SHP77 treated with DMSO at 0.1 percent for 48 hours (cell line): ENCODE measurements at regions not wholly inside any gene's neighbourhood (a gene's known extent, or its start where the extent isn't known, plus 50 kb on each side); places are given as distances from the start of the nearest gene placed in this dataset.

Source experiments
- DNase-seq: peaks from one replicate; lab custom pipeline; 2025; lab: John Stamatoyannopoulos, UW

DNA sequence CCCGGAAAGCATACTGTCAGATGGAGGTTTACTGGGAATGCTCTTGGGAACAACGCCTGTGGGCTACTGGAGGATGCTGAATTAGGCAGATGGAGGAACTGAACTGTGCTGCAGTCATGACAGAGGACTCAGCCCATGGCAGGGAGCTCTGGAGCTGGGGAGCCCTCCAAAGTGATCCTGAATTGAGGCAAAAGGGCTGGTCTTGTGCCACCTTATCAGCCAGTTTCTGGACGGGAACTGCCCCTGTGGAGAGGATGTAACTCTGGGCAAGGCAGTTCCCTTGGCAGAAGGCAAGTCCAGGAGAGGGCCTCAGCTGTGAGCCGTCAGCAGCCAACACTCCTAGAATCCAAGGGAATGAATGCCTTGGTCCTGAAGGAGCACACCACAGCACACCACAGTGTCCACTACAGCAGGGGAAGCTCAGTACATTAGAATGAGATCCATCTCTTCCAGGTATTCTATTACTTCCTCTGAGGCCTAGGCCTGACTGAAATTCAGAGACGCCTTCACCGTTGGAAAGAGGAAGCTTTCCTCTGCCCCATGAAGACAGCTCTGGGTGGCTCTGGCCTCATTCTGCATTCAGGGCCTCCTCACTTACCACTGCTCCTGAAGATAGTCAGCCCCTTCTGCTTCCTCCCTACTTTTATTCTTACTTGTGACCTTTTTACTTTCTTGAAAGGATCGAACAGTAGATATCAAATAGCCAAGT is 139.6 kb upstream of the GPR26 start:
- no peak for DNase-seq

DNA sequence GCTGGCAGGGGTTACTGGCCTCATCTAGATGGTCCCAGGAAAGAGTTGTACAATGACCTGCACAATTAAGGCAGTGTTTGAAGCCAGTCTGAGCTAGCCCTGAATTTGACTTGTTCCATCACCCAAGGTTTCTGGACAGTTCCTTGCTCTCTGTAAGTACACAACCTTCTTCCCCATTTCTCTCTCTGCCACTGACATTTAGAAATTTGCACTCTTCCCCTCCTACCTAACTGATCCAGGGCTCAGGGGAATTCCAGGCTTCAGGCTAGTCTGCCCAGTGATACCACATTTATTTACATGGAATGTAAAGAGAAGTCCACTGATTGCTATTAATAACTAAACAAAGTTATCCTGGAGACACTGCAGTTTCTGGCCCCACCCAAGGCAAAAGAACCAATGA is 139.0 kb upstream of the GPR26 start:
- no peak for DNase-seq

DNA sequence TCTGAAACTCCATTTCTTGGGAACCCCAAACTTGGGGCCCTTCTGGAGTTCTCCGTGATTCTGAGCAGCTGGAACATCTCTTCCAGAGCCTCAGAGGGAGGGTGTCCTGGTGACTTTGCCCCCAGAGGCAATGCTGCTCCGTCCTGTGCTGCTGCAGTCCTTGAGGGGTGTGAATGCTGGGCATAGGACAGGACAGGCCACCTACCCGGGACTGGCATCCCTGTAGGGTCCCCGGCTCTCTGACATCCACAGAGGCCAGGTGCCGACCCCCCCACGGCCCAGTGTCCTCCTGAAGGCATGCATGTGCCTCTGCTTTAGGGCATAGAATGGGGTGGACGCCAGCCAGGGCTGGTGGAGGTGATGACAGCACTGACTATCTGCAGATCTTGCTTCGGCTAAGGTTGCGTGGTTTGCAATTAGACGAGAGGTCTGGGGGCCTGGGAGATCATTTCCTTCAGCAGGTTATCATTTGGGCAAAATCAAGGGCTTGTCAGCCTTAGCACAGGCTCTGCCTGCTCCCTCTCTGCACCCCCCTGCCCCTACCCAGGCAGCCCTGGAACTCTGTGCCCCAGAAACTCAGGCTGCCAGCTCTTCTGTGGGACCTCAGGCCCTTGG is 136.9 kb upstream of the GPR26 start:
- DNase-seq = no peak

DNA sequence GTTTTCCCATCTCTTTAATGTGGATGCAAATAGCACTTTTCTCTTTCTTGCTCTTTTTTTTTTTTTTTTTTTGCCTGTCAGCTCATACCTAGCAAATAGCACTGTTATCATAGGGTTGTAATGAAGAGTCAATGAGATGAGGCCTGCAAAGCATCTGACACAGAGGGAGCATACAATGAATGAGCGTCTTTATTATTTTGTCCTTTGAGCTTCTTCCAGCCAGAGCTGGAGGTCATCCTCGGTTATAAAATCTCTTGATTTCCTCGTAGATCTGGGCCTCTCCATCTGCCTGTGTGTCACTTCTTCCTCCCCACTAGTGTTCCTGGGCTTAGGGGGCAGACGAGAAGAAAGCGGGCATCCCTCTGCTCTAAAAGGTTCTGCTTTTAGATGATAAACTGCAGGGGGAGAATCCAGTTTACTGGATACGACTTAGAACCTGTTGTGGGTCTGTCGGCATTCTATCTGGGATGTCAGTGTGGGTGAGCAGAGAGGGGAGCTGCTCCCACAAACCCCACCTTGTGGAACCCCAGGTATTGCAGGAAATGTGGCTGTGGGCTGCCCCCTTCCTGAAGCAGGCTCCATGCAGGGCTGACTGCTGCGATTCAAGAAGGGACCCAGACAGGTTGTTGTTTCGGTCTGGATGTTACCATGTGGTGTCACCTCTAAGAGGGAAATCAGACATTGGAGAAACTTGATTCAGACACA is 135.8 kb upstream of the GPR26 start:
- DNase-seq = no peak

DNA sequence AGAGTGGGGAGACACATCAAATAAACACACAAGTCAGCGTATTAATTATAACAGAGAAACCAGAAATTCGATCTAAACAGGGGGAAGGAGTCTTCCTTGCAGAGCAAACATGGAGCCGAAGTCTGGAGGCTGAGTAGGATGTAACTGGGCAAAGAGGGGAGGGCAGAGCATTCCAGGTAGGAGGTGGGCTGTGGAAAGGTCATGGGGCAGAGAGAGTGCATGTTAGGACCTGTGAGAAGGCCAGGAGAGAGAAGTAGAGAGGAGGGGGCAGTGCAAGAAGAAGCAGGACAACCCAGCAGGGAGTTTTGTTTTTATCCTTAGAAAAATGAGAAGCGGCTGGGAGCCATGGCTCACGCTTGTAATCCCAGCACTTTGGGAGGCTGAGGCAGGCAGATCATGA is 130.8 kb upstream of the GPR26 start:
- DNase-seq = no peak

DNA sequence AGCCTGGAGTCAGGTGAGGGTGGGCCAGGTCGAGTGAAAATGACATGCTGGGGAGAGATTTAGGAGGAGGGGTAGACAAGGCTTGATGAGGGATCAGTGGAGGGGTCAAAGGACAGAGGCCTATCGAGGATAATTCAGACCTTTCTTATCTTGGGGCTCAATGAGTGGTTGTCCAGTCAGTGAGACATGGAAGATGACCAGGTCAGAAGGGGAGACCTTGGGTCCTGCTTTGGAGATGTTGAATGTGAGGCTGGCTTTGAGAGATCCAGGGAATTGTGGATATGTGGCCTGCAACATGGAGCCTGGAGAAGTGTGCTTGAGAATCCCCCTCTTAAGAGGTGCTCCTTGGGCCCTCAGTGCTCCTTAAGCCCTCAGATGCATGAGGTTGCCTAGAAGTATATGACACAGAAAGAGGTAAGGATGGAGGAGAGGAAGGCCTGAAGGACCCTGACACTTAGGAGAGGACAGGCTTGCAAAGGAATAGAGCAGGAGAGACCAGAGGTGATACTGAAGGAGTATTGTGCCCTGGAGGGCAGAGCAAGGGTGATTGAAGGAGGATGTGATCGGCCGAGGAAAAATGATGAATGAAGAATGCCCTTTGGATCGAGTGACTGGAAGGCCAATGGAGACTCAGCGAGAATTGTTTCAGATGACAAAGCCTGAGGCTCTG is 129.8 kb upstream of the GPR26 start:
- no peak for DNase-seq

DNA sequence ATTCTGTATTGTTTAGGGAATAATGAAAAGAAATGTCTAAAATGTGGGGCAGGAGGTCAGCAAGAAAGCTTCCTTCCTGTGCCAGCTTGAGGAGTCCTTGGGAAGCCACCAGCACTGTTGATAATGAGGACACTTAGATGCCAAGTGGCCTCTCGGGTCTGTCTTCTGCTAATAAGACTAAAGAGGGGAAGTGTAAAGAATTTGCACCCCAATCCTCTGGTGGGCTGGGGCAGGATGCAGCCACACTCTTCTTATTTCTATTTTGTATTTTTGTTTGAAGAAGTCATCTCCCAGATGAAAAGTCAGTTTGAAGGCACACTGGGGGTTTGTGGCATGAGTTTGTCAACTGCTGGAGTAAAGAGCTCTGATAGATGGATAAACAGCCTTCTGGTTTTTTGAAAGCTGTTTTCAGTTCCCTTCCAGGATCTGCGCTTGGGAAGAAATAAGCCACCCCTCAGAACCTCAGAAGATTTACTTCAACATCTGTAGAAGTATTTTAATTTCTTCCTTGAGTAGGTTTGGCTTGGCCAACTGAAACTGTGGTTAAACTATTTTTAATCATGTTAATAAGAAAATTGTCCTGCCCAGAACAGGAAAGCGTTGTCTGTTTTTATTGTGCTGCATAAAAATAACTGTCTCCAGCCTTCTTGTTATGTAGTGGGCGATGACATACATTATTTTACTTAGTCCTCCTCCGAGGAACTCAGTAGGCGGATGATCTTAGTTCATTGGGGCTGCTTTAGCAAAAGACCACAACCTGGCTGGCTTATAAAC is 128.8 kb upstream of the GPR26 start:
- DNase-seq = no peak

DNA sequence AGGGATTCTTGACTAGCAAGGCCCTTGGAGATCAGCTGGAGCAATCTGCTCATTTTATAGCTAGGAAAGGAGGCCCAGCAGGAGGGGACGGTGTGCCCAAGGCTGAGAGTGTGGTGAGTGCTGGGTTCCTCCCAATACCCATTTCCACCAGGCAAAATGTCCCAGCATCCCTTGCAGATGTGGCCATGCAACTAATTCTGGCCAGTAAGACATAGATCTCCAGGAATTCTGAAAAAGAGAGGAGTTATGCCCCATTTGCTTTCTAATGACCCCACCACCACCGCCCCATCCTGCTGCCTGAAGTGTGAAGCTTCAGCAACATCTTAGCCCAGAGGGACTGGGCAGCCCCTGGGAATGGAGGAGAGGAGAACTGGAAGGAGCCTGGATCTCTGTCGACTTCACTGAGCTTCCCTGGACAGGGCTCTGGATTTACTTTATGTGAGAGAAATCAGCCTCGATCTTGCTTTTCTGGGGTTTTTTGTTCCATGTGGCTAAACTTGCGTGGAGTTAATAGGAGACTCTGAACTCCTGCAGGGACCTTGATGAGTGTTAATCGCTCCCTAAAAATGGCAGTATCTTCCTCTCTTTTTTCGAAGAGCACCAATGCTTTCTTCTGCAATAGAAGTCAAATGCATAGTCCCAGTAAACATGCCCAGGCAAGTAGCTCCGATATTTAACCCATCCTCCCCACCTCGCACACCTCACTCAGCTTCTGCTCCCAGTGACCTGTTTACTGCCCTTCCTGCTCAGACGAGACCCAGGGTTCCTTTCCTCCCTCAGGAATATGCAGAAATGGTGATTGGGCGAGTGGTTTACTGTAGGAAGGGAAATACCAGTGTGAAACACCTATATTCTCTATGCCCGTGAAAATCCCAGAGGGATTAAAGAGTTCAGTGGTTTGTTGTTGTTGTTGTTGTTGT is 127.5 kb upstream of the GPR26 start:
- no peak for DNase-seq

DNA sequence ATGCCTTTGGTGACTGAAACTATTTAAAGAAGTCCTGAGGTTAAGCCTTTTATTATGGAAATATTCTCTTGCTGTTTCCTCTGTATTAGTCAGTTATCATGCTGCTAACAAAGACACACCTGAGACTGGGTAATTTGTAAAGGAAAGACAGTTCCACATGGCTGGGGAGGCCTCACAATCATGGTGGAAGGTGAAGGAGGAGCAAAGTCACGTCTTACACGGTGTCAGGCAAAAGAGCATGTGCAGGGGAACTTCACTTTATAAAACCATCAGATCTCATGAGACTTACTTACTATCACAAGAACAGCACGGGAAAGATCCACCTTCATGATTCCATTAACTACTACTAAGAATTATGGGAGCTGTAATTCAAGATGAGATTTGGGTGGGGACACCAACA is 121.2 kb upstream of the GPR26 start:
- DNase-seq = no peak

DNA sequence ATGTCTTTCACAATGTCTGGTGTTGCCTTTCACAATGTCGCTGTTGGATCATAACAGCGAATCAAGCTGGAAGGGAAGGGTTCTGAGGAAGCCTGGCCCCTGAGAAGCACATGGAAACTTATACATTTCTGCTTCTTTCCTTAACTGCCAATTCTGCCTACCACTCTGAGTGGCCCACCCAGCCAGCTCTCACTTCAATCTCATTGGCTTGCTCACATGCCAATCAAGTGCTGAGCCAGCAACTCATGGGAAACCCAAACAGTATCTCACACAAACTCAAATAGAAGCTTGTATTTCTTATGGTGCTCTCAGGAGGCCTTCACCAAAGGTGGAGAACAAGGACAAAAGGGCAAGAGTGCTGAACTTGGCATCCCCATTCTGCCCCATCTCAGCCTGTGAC is 117.4 kb upstream of the GPR26 start:
- DNase-seq = no peak

DNA sequence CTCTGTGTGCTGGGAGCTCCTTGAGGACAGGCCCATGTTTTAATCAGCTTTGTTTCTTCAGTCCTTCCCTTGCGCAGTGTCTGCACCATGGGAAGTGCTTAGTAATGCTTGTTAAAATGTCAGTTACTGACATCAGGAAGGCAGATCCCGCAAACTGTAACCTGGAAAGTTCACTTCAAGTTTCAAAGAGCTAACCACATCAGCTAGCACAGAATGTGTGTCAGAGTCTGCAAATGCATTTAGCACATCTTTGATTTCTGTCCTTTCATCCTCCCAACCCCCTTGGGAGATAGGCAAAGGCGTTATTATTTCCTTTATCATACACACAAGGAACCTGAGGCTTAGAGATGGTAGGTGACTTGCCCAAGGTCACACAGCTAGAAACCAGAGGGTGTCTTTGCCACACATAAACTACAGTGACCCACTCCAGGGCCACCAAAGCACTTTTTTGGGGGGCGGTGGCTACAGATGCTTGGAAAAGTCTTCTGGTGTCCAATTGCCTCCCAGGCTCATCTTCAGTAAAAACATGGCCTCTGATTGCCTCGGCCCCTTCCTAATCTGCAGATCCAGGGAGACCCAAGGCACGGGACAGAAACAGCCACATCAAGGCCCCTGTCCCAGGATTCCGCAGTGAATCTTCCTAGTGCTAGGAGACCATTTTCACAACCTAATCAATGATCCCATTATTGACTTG is 116.2 kb upstream of the GPR26 start:
- DNase-seq = no peak

DNA sequence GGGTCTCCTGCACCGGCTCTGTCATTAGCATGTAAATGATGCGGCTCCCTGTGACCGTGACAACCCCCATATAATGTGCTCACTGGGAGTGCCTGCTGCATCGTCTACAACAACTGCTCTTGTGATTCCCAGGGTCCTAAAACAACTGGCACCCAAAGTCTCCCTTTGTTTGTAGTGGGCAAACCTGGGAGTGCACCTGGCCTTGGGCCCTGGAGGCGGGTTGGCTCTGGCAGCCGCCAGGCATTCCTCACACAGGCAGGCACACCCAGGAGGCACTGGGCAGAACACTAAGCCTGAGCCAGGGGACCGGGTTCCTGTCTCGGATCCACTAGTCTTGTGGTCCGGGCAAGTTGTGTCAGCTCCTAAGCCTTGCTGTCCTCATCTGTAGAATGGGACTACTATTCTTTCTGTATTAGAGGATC is 115.5 kb upstream of the GPR26 start:
- DNase-seq = no peak

DNA sequence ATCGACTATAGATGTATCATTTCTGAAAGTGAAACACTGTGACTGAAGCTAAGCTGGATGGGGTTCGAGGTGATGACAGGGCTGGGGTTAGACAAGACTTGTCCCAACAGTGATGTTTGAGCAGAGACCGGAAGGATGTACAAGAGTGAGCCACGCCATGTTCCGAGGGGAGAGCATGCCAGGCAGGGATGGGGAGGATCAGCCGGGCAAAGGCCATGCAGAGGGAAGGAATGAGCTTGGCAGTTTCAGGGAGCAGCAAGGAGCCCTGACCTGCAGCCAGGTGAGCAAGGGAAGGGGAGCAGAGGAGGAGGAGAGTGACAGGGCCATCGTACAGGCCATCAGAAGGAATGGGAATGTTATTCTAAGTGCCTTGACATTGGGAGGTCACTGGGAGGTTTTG is 114.9 kb upstream of the GPR26 start:
- no peak for DNase-seq

DNA sequence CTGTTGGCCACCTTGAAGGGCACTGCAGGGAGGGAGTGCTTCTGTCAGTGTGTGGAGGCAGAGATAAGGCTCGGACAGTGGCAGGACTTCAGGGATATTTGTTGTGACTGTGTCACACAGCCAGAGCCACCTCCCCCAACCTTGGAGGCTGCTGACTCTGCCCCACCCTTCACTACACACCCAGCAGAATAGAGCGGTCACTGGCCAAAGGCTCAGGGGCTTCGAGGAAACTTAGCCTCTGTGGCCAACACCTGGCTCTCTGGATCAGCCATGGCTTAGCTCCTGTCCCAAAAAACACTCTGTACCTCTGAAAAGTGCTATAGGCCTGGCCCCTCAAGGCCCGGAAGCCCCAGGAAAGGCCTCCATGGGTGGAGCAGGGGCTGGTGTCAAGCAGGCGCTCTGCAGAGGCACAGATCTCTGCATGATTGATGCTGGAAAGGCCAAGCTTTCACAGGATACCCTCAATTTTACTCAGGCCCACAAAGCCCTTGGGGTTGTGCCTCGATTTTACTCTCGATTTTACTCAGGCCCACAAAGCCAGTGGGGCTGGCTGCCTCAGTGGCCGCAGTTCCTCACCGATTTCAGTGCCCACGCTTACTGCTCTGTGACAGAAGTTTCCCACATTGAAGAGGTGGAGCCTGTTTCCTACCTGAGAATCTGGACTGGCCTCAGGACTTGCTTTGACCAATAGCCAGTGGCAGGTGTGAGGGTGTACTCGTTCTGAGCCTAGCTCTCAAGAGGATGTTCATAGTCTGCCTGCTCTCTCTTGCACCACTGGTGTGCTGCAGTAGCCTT is 113.2 kb upstream of the GPR26 start:
- no peak for DNase-seq

DNA sequence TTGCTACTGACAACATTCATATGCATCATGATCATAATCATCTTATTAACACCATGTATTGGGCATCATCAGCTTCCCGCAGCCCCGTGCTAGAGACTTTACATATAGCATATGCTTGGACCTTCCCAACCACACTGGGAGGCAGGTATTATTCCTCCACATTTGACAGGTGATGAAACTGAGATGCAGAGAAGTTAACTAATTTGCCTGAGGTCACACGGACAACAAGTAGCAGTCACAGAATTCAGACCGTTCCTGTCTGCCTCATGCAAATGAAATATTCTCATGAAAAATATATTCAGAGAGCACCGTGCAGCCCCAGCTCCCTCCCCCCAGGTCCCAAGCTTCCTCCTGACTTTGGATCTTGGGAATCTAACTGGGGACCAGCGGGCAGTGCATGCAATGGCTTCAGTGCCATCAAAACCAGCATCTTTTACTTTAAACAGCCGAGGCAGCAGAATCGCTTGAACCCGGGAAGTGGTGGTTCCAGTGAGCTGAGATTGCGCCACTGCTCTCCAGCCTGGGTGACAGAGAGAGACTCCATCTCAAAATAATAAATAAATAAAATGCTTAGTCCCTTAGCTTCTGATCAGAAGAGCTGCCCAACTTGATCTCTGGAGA is 112.2 kb upstream of the GPR26 start:
- DNase-seq = no peak

DNA sequence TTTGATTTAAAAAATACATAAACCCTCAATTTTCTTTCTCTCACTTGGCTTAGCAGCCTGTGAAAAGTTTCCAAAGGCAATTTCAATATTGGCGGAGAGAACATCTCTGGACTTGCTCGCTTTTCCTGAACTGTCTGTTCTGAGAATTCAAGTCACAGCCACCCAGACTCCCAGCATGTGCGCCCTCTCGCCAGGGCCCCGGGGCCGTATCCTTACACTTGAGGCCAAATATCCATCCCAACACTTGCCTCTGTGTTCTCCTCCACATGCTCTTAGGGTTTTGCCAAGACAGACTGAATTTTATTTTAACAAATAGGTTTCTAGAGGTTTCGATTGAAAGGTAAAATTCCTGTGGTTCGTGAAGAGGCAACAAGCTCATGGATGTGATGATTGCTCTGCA is 111.5 kb upstream of the GPR26 start:
- DNase-seq = no peak

DNA sequence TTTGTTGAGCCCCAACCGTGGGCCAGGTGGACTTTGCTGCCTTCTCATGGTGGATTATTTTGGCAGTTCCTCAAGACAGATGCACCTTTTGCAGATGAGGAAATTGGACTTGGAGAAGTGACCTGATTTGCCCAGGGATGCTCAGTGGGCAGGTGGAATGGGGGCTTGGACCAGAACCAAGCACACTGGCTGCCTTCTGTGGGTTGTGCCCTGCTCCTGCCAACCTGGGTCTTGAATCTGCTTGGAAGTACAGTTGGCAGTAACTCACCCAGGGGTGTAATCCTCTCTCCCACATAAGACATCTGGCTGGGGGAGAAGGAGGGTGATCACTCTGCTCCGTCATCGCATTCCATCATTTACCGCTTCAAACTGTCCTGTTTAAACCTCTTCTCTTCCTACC is 110.5 kb upstream of the GPR26 start:
- no peak for DNase-seq

DNA sequence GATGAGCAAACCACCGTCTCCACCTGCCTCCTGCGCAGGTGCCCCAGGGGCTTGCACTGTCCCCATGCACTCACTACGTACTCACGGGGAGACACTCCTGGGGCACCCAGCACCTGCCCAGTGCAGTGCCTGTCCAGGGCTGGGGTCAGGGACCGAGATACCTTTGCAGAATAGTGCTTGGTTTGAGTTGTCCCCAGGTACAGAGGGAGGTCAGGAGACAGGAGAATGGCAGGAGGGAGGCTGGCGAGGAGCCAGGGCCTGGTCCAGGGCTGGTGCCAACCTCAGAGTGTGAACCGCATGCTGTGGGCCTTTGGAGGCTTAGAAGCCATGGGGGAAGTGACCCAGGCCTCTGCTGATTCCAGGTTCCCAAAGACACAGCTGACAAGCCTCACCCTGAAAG is 110.1 kb upstream of the GPR26 start:
- DNase-seq = no peak

DNA sequence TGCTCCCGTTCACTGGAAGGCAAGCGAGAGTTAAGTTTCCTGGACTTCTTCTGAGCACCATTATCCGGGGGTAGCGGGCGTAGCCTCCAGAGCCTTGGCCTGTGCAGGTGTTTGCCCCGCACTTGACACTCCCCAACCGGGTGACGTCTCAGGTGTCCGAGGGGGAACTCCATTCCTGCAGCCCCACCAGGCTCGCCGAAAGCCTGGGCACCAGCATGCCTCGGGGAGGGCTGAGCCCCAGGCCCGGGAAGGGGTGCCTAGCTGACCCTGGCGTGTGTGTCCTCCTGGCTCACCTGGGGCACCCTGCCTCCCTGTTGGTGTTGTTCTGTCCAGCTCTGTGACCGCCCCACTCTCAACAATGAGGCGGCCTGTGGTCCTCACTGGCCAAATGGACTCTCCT is 109.4 kb upstream of the GPR26 start:
- no peak for DNase-seq
